Erythroblast (primary cell): ENCODE measurements at regions not wholly inside any gene's neighbourhood (a gene's known extent, or its start where the extent isn't known, plus 50 kb on each side); places are given as distances from the start of the nearest gene placed in this dataset.

Source experiments
- GATA1 ChIP-seq: IDR thresholded peaks from 2 replicates; pipeline ENCODE4 v1.6.1; 2011; ENCODE audit warnings: low read depth, mild to moderate bottlenecking, control low read depth, low read length, moderate library complexity
- POLR2A ChIP-seq: IDR thresholded peaks from 2 replicates; pipeline ENCODE4 v1.6.1; 2011; ENCODE audit warnings: mild to moderate bottlenecking, low read length

- TF ChIP-seq POLR2A (no peak), GATA1 (no peak)
Measured at GRCh38 chr1:239763850-239764249, 327.8 kb upstream of the FMN2 start.
